ENCODE measurements at regions not wholly inside any gene's neighbourhood (a gene's known extent, or its start where the extent isn't known, plus 50 kb on each side); places are given as distances from the start of the nearest gene placed in this dataset.
"Not testable (repeated sequence)": the region's sequence is repeated elsewhere in the genome, so short reads cannot be mapped to it uniquely, and the experiment has no call there.

DNA sequence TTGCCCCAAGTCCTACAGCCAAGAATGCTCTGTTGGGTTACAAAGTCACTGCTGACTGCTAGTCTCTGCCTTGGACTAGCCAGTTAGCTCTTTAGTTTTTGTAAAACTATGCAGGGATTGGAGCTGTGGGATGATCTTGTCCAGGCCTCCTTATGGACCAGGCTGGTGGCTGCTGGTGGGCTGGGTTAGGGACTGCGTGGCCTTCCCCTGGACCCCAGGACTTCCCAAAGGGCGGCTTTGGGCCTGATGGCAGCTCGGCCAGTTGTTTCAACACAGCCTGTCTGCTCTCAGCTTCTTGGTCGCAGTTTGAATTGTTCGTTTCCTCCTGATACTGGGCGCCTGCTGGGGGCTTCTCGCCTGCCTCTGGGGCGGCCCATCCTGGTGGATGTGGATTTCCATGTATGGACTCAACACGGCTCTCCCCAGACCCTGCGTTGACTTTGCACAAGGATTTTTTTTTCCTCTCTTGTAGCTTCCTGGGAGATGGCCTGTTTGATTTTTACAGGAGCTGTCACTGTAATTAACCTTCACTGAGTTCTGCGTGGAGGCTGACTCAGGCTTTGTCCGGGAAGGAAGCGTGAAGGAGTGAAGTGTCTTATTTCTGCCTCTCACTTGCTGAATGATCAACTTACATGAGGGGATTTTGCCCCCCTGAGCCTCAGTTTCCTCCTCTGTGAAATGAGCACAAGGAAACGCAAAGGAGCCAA, 91.9 kb upstream of the NEURL1B start:
- no peak for DNase-seq (ENCODE audit: low spot score)

DNA sequence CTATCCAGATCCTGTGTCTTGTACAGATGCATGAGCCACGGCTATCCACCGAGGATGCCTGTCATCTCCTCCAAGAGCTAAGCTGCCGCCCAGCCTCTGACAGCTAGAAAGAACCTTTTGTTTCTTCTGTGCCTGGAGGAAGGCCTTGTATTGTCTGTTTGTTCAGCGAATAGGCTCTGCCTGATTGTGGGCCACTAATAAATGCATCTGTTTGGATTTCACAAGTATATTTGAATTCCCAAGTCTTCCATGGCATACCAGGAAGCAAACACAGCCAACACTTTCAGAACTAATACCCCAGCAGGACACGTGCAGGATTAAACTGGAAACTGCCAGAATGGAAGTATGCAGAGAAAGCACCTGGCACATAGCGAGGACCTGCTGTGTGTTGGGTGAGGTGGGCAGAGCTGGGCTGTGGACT, 92.7 kb upstream of the NEURL1B start:
- no peak for DNase-seq (ENCODE audit: low spot score)

DNA sequence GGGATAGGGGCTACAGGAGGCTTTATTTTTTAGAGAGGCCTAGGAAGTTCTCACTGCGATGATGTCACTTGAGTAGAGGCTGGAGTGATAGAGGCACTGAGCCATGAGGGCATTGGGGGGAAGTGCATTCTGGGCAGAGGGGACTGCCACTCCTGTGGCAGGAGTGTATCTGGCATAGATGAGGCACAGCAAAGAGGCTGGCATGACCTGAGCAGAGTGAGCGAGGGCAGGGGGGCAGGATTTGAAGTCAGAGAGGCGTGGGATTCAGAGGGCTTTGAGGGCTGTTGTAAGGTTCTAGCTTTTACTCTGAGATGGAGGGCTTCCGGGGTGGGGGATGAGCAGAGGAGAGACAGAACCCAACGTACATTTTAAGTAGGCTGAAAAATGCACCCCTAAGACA, 91.9 kb upstream of the SH3PXD2B start:
- DNase-seq (ENCODE audit: low spot score): no peak

DNA sequence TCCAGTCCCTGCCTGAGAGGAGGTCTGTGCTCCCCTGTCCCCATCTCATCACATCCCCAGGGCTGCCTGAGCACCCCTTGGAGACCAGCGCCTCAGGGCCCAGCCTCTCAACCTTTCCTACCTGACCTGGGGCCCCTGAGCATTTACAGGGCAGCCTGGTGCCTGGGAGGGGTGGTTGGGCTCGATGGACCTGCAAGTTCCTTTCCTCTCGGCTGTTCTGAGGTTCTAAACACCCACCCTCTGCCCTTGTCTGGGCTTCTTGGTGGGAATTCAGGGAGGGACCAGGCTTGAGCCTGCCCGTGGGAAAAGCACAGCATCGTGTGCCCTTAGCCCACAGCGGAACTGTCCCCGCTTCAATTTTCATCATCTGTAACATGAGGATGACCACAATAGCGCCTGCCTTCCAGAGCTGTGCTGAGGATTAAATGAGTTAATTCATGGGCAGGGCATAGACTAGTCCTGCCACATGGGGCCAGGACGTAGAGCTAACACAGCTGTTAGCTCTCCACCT, 91.0 kb upstream of the SH3PXD2B start:
- no peak for DNase-seq (ENCODE audit: low spot score)

DNA sequence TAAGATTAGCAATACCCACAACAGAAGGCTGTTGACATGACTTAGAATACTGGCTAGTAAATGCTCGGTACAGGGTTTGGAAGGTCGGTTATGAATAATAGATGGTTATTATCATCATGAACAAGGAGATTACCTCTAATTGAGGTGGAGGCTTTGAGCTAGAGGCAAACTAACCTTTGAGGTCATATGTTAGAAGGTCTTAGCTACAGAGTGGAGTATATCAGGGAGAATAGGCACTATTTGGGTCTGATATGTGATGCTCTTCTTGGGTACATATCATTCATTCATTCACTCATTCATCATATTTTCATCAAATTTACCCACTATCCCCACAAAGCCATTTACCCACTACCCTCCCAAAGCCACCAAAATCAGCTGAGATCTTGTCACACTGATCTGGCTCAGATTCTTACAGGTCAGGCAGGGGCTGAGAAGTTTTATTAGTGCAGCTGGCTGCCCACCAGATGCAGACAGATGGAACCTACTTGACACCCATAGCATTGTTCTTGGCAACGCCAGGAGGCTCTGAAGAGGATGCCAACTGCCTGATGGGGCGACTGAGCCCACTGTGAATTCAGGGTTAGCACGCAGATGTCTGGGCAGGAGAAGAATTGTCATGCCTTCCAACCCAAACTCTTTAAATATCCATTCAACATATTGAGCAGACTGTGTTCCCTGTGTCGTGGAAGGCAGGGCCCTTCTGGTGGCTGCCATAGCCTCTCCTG, 90.2 kb upstream of the SH3PXD2B start:
- DNase-seq (ENCODE audit: low spot score): no peak

DNA sequence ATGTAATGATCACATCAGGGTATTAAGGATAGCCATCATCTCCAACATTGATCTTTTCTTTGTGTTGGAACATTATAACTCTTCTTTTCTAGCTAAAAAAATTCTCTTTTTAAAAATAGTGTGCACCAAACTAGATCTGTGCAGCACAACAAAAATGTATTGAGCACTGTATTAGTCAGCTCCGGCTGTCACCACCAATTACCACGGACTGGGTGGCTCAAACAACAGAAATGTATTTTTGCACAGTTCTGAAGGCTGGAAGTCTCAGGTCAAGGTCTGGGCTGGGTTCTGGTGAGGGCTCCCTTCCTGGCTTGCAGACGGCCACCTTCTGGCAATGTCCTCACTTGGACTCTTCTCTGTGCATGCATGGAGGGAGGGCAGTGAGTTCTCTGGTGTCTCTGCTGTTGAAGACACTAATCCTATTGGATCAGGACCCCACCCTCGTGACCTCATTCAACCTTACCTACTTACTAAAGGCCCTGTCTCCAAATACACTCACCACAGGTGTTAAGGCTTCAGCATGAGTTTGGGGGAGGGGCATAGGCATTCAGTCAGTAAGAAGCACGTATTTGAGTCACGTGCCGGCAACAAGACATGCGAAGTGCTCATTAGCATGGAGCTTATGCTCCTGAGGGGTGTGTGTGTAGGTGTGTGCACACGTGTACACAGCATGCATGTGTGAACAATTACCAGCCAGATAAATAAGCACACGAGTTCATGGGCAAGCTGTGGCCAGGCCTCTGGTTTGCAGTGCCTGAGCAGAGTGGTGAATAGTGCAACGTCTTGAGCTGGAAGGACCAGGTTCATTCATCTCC, 89.4 kb upstream of the SH3PXD2B start:
- no peak for DNase-seq (ENCODE audit: low spot score)

DNA sequence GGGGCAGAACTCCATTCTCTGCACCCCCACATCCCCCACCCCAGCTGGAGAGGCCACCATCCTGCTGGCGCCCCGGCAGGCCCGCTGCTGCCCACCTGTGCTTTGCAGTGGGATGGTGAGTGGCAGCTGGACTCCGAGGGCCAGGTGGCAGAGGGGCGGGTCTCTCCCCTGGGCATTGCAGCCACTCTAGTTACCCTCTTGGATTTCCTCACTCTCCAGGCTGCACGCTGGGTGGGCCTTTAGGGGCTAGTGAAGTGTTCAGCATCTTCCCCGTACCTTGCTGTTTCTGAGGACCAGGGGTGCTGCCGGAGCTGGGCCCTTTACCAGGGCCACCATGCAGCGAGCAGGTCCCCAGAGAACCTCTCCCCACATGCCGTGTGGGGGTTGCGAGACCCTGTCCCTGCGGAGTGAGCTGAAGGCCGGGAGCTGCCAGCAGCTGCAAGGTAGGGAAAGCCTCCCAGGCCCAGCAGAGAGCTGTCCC, 88.4 kb upstream of the SH3PXD2B start:
- DNase-seq (ENCODE audit: low spot score): no peak

DNA sequence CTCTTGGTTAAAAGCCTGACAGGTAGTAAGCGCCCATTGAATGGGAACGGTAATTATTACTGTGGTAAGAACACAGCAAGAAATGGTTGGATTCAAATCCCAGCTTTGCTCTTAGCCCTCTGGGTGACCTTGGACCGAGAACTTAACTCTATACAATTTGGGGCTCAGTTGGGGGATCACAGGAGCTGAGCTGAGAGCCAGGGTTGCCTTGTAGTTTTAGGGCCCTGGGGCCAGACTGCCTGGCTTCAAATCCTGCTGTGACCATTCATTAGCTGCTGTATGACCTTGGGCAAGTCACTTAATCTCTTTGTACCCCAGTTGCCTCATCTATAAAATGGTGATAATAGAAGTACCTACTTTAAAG, 87.4 kb upstream of the SH3PXD2B start:
- no peak for DNase-seq (ENCODE audit: low spot score)

DNA sequence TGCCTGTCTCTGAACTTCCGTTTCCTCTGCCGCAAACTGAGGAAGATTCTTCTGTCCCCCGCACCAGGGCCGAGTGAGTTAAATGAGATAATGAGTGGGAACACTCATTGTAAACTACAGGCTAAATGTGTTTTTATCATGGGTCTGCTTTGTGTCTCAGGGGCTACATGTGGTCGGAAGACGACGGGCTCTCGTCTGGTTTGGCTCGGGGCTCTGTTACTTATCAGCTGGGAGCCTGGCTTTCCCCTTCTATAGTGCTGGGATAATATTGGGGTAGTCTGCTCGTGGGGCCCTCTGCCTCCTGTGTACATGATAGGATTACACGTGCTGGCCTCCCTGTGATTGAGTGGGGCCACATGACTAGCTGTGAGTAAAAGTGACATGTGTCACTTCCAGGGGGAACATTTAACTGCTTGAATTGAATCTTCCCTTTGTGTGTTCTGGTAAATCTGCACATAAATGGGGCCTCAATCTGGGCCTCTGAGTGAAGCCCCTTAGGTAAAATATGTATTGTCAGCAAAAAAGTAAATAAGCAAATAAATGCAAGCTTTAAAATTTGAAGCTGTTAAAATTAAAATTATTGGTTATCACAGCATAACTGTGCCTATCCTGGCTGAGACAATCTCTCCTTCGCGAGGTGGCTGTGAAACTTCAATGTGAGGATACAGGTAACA, 86.9 kb upstream of the SH3PXD2B start:
- no peak for DNase-seq (ENCODE audit: low spot score)

DNA sequence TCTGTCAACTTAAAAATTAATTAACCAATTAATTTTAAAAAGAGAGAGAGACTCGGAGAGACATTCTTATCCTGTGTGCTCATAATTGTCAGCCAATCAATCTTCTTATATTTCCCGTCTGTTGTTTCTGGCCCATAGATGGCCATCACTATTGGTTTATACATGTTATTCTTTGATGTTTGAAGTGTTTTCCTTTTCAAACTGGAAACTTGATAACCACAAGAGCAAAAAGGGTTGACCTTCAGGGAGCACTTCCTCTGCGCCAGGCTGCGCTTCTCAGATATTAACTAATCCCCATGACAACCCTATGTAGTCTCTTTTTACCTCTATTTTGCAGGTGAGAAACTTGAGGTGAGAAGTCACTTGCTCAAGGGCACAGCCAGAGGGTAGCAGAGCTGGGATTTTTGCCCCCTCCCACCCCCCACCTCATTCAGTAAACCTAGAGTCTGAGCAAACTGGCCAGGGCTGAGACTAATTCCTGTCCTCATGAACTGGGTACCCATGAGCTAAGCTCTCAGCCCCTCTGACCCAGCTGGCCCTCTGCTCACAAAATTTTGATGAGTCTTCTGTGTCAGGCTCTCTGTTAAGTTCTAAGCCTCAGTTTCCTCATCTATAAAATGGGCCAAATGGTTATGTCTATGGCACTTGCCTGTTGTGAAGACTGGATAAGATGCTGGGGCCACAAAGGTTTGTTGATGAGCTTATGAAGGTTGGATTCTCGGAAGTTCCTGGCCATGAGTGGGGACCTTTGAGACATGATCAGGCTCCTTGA, 86.0 kb upstream of the SH3PXD2B start:
- DNase-seq (ENCODE audit: low spot score): peak; percentile 3

DNA sequence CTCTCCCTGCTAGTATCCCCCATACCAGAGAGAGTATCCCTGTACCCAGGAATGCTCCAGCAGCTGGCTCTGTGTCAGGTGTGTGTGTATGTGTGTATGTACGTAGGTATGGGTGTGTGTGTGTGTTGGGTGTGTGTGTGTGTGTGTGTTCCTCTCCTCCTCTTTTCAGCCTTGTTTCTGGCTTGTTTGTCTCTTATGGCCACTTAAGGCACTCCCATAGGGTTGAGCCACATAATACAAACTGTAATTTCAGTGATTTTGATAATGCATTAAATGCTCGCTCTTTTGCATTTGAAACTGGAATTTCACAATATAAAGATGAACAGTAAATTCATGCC, 80.8 kb upstream of the SH3PXD2B start:
- DNase-seq (ENCODE audit: low spot score): no peak

DNA sequence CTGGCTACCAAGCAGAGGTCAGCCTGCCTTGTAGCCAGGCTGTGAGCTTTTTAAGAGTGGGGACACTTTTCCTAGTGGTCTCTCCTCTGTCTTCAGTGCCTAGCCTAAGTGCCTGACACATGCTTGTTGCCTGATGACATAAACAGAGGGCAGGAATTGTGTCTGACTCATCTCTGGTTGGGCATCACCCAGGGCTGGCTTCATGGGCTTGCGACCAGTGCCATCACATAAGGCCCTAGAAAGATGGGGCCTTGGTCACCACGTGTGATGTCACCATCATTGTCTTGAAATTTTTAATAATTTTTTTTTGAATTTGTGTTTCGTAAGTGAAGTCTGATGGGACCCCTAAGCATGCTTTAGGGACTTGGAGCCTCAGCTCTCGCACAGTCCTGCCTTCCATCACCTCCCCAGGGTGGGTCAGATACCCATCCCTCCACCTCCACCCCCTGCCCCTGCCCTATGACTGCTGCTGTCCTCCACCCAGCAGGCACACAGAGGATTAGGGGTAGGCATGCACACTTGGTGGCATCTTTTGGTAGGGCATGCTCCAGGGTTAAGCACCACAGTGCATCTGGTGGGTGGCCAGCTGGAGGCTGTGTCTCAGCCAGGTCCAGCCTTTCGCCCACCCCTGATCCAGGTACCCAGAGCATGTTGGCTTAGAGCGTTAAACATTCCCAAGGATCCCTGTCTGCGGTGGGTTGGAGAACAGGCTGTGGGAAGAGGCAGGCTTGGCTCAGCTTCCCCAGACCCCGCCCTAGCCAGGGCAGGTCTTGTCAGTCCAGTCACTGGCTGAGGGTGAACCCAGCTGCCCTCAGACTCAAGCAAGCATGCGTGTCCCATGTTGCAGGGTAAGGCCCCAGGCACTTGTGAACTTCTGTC, 80.1 kb upstream of the SH3PXD2B start:
- DNase-seq (ENCODE audit: low spot score): peak; percentile 32

DNA sequence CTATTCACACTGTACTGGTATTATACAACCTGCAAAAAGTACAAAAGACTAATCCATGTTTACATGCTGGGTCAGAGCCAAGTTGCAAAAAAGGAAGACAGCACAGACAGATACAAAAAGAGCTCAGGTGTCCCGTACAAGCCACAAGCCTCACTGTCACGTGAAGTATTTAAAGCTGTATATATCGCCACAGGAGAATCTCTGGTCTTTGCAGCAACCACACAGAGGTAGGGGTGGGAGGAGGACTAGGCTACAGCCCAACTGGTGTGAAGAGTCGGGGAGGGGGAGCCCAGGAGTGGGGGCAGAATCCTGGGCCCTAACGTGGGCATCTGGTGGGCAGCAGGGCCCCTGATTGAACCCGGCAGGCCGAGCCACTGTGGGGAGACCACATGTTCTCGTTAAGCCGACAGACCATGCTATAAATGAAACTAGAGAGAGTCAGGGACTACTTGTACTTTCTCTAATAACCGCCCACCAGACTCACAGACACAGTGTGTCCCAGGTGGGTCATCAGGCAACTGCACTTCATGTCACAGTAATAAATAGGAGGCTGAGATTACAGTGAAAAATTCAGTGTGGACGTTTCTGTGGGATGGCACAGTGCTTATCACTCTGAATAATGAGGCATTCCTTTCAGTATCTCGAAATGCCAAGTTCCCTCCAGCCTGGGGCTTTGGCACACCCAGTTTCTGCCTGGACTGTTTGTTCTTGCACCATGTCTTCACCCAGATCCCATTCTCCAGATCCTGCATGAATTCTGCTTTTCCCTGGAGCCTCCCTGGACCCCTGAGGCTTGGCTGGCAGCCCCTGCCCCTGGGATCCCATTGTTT, 79.3 kb upstream of the SH3PXD2B start:
- DNase-seq (ENCODE audit: low spot score): peak; percentile 24

DNA sequence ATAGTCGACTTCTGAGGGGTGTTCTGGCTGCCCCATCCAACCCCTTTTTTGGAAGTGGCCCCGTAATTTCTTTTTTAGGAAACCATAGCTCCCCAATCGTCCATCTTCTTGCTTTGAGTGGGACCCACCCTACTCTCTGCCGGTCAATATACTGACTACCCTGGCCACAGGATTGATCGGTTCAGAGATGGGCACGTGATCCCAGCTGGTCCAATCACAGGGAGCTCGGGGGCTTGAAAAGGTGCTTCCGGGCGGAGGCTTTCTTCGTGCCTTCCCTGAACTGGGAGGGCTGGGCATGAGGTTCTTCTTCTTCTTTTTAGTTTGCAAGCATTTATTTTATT, 78.7 kb upstream of the SH3PXD2B start:
- no peak for DNase-seq (ENCODE audit: low spot score)

DNA sequence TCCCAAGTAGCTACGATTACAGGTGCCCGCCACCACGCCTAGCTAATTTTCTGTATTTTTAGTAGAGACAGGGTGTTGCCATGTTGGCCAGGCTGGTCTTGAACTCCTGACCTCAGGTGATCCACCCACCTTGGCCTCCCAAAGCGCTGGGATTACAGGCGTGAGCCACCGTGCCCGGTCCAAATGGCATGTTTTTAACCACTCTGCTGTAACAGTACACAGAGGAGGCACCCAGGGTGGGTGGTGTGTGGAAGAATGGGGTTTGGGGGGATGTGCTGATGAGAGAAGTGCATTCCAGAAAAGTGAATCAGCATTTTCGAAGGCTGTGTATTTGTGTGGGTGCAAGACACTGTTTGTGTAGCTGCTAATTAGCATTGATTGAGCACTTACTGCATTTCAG, 78.1 kb upstream of the SH3PXD2B start:
- DNase-seq (ENCODE audit: low spot score): not testable (repeated sequence)

DNA sequence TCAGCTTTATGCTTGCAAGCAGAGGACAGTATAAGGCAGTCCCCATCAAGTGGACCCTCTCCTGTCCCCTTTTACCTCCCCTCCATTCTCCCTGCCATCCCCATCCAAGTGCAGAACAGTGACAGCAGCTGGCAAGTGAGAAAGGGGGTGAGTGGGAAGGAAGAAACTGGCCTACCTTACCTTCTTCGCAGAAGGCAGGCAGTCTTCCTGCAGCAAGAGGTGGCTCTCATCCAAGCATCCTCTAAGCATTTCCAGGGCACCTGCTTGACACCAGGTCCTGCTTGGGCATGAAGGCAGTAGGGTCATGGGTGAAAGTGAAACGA, 77.3 kb upstream of the SH3PXD2B start:
- DNase-seq (ENCODE audit: low spot score): peak; percentile 7

DNA sequence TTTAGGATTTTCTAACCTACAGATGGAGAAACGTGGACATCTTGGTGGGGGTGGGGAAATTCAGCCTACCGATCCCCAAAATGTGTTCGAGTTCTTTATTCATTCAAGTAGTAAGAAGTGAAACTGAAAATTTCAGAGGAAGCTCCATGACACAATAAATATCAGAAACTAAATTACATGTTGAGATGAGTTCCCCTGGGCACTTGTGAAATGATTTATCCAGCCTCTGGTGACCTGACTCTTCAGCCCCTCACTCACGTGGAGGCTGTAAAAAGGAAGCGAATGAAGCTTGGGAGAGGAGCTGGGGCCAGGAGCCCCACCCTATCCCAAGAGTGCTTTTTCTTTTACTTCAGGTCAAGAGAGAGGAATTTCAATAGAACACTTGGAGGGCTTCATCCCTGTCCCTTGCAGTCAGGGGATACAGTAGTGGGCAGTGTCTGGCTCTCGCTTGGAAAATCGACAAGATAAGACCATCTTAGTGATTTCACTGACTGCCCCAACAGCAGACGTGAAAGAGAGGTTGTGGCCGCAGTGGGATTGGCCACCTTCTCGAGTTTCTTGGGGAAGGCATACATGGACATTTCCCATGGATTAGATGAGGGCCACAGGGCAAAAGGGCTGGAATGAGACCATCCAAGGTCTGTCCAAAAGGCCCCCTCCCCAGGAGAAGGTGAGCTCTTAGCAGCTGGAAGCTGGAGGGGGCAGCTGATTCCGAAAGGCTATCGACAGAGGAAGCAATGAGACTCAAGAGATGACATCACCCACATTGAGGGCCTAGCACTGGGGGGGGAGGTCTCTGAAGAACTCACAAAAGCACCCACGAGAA, 76.8 kb upstream of the SH3PXD2B start:
- DNase-seq (ENCODE audit: low spot score): peak; percentile 5

DNA sequence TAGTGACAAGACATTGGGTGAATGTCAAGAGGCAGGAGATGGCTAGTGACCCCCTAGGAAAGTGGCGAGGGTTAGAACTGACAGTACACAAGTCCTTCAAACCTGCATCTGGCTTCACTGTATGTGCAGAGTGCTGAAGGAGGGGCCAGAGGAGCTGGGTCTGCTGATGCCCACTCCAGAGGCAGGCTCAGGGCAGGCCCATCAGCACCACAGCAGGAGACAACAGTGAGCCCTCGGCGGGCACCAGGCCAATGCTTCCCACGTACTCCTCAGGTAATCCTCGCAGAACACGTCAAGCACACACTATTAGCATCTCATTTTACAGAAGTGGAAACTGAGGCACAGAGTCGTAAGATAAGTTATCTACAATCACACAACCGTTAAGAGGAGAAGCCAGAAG, 76.1 kb upstream of the SH3PXD2B start:
- DNase-seq (ENCODE audit: low spot score): peak; percentile 4

DNA sequence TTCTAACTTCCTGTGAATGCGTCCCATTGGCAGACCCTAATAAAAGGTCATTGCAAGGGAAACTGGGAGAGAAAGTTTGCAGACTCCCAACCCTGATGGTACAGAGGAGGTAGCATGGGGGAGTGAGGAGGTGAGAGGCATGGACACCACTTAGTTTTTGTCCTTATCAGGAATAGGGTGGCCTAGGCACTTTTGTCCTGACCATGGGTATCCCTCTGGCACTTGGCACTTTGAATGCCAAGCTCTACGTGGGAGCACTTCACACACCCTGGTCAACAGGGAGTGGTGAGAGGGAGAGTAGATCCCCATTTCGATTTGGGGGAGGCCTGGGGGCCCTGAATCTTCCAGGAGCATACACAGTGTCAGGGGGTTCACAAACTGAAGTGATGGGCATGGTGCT, 75.6 kb upstream of the SH3PXD2B start:
- DNase-seq (ENCODE audit: low spot score): peak; percentile 5

All from AG20443 (cell line).